Tibial nerve (tissue), 4 donors: ENCODE measurements at regions not wholly inside any gene's neighbourhood (a gene's known extent, or its start where the extent isn't known, plus 50 kb on each side); places are given as distances from the start of the nearest gene placed in this dataset.

Experiments used
- DNase-seq, 2 donors: peaks; one replicate each; pipeline ENCODE4 v3.0.0-alpha.2; 2019; ENCODE audit warnings: low spot score in 2 of 2
- H3K27ac ChIP-seq, 4 donors: fragments of 200-600 bp; sonication (generic) in 3 of 4; one replicate each; pipeline ENCODE4 v1.5.1; 2017 to 2019; ENCODE audit warnings: mild to moderate bottlenecking in 1 of 4
- H3K27me3 ChIP-seq, 2 donors: fragments of 200-600 bp; sonication (generic) in 1 of 2; one replicate each; pipeline versions ENCODE4 v1.5.1 to v1.6.0; 2017 to 2019
- H3K36me3 ChIP-seq, 3 donors: fragments of 200-600 bp; sonication (generic); one replicate each; pipeline ENCODE4 v1.5.1; 2018 to 2019
- H3K4me1 ChIP-seq, 4 donors: fragments of 200-600 bp; sonication (generic) in 3 of 4; one replicate each; pipeline ENCODE4 v1.5.1; 2017 to 2019
- H3K4me3 ChIP-seq, 4 donors: fragments of 200-600 bp; sonication (generic) in 3 of 4; one replicate each; pipeline ENCODE4 v1.5.1; 2017 to 2019; ENCODE audit warnings: mild to moderate bottlenecking in 1 of 4, moderate library complexity in 1 of 4
- H3K9me3 ChIP-seq, 4 donors: fragments of 200-600 bp; sonication (generic) in 3 of 4; one replicate each; pipeline ENCODE4 v1.5.1; 2017 to 2019
- CTCF ChIP-seq, 5 experiments: fragments of 200-600 bp in 3 of 5; fragments of 450-650 bp in 2 of 5; sonication (generic) in 3 of 5; IDR thresholded peaks; one replicate each; pipeline ENCODE4 v1.5.1; 2016 to 2019; ENCODE audit warnings: antibody characterized with exemption in 5 of 5, mild to moderate bottlenecking in 3 of 5, moderate library complexity in 2 of 5
- EP300 ChIP-seq, 2 donors: sonication (generic); formaldehyde crosslinking; IDR thresholded peaks; one replicate each; pipeline ENCODE4 v1.6.1; 2017; ENCODE audit warnings: antibody characterized with exemption in 2 of 2, mild to moderate bottlenecking in 1 of 2
- POLR2A ChIP-seq, 2 donors: fragments of 450-650 bp; IDR thresholded peaks; one replicate each; pipeline ENCODE4 v1.6.1; 2017; ENCODE audit warnings: antibody characterized with exemption in 2 of 2, mild to moderate bottlenecking in 2 of 2, moderate library complexity in 2 of 2
- WGBS, 2 donors: methylation state at CpG; one replicate each; pipeline ENCODE4 v1.1.5; 2018; 5-methylcytosine and 5-hydroxymethylcytosine counted together

GRCh38 chr5:100430268-100431195 is 104.6 kb upstream of the FAM174A start:
- Histone ChIP-seq H3K36me3 (peaks cover 0 to 1% (median 0%) of the 10 kb centered on the region in 3 donors), H3K9me3 (peaks cover 0 to 3% (median 0%) of the 10 kb centered on the region in 4 donors), H3K4me1 (no peaks in the 10 kb centered on the region), H3K27me3 (no peaks in the 10 kb centered on the region), H3K4me3 (no peak overlapping the region), H3K27ac (no peak overlapping the region)
- TF ChIP-seq EP300 (IDR thresholded peaks at IDR 0.05), result no peak
- TF ChIP-seq CTCF (IDR thresholded peaks at IDR 0.05), result peak; percentile 44 to 85 (median 72)
- 40% methylated on average over 4 of the region's 4 CpGs for WGBS, 2 donors
- peak; percentile 14 to 56 for DNase-seq

- Histone ChIP-seq H3K4me3 (no peak overlapping the region), H3K27me3 (no peaks in the 10 kb centered on the region), H3K9me3 (peaks cover 0 to 20% (median 3%) of the 10 kb centered on the region in 4 donors), H3K4me1 (no peaks in the 10 kb centered on the region), H3K36me3 (peaks cover 0 to 14% (median 0%) of the 10 kb centered on the region in 3 donors), H3K27ac (no peak overlapping the region)
- WGBS, 2 donors, result 95 to 96% methylated on average over 4 of the region's 4 CpGs
- TF ChIP-seq EP300 (IDR thresholded peaks at IDR 0.05) (no peak), CTCF (IDR thresholded peaks at IDR 0.05) (no peak), POLR2A (IDR thresholded peaks at IDR 0.05) (no peak)
- no peak for DNase-seq
Measured at GRCh38 chr5:100424787-100425186, 110.4 kb upstream of the FAM174A start.

GRCh38 chr5:100424017-100424416 is 111.2 kb upstream of the FAM174A start:
- Histone ChIP-seq H3K4me3 (no peak overlapping the region), H3K27me3 (no peaks in the 10 kb centered on the region), H3K9me3 (peaks cover 0 to 20% (median 3%) of the 10 kb centered on the region in 4 donors), H3K27ac (no peak overlapping the region), H3K4me1 (no peaks in the 10 kb centered on the region), H3K36me3 (peaks cover 0 to 14% (median 0%) of the 10 kb centered on the region in 3 donors)
- no peak for DNase-seq
- no peak for TF ChIP-seq EP300 (IDR thresholded peaks at IDR 0.05)
- no peak for TF ChIP-seq CTCF (IDR thresholded peaks at IDR 0.05)
- TF ChIP-seq POLR2A (IDR thresholded peaks at IDR 0.05), result no peak
- WGBS, 2 donors, result 50 to 85% methylated on average over 1 of the region's 4 CpGs

- peaks cover 0 to 20% (median 3%) of the 10 kb centered on the region in 4 donors for H3K9me3 ChIP-seq
- no peak overlapping the region for H3K27ac ChIP-seq
- H3K4me1 ChIP-seq, result no peaks in the 10 kb centered on the region
- 57 to 69% methylated on average over 5 of the region's 5 CpGs for WGBS, 2 donors
- H3K4me3 ChIP-seq, result no peak overlapping the region
- TF ChIP-seq CTCF (IDR thresholded peaks at IDR 0.05) (no peak), EP300 (IDR thresholded peaks at IDR 0.05) (no peak), POLR2A (IDR thresholded peaks at IDR 0.05) (no peak)
- peaks cover 0 to 14% (median 0%) of the 10 kb centered on the region in 3 donors for H3K36me3 ChIP-seq
- DNase-seq, result no peak
- no peaks in the 10 kb centered on the region for H3K27me3 ChIP-seq
Measured at GRCh38 chr5:100423330-100423729, 111.8 kb upstream of the FAM174A start.

- TF ChIP-seq EP300 (IDR thresholded peaks at IDR 0.05) (no peak), CTCF (IDR thresholded peaks at IDR 0.05) (no peak), POLR2A (IDR thresholded peaks at IDR 0.05) (no peak)
- Histone ChIP-seq H3K27ac (no peak overlapping the region), H3K9me3 (peaks cover 0 to 20% (median 3%) of the 10 kb centered on the region in 4 donors)
Measured at GRCh38 chr5:100421360-100421759, 113.8 kb upstream of the FAM174A start.

More at GRCh38 chr5:100421360-100421759, 113.8 kb upstream of the FAM174A start:
- DNase-seq, result no peak
- H3K4me3 ChIP-seq, result no peak overlapping the region
- peaks cover 0 to 14% (median 0%) of the 10 kb centered on the region in 3 donors for H3K36me3 ChIP-seq
- H3K4me1 ChIP-seq, result no peaks in the 10 kb centered on the region
- no peaks in the 10 kb centered on the region for H3K27me3 ChIP-seq
